ENCODE measurements at regions not wholly inside any gene's neighbourhood (a gene's known extent, or its start where the extent isn't known, plus 50 kb on each side); places are given as distances from the start of the nearest gene placed in this dataset.

GRCh38 chr11:110011595-110011994 is 81.6 kb upstream of the ZC3H12C start:
- TF ChIP-seq, protein P1, sequence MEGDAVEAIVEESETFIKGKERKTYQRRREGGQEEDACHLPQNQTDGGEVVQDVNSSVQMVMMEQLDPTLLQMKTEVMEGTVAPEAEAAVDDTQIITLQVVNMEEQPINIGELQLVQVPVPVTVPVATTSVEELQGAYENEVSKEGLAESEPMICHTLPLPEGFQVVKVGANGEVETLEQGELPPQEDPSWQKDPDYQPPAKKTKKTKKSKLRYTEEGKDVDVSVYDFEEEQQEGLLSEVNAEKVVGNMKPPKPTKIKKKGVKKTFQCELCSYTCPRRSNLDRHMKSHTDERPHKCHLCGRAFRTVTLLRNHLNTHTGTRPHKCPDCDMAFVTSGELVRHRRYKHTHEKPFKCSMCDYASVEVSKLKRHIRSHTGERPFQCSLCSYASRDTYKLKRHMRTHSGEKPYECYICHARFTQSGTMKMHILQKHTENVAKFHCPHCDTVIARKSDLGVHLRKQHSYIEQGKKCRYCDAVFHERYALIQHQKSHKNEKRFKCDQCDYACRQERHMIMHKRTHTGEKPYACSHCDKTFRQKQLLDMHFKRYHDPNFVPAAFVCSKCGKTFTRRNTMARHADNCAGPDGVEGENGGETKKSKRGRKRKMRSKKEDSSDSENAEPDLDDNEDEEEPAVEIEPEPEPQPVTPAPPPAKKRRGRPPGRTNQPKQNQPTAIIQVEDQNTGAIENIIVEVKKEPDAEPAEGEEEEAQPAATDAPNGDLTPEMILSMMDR (conservative IDR thresholded peaks at IDR 0.05): no peak
- no peak for TF ChIP-seq ZFX (IDR thresholded peaks at IDR 0.05)

Data from C4-2B (cell line).